G401 (cell line): ENCODE measurements at regions not wholly inside any gene's neighbourhood (a gene's known extent, or its start where the extent isn't known, plus 50 kb on each side); places are given as distances from the start of the nearest gene placed in this dataset.
"Not testable (repeated sequence)": the region's sequence is repeated elsewhere in the genome, so short reads cannot be mapped to it uniquely, and the experiment has no call there.

ENCODE experiments used
- DNase-seq: peaks from one replicate; pipeline ENCODE4 v3.0.0-alpha.2; 2015; ENCODE audit warnings: low spot score
- in situ Hi-C: cut with HindIII; loops from 2 replicates; pipeline ENCODE4 v1.10.0; 2016; ENCODE audit warnings: low sequenced_read_pairs, mixed read lengths

GRCh38 chr11:29645373-29645772 lies 371.5 kb downstream of the KCNA4 start:
- DNase-seq: no peak
- in situ Hi-C loops: no loop called here

- no peak for DNase-seq
- in situ Hi-C loops: no loop called here
Measured at GRCh38 chr11:29641201-29641600, 375.6 kb downstream of the KCNA4 start.

GRCh38 chr11:29634744-29635143 lies 382.1 kb downstream of the KCNA4 start:
- in situ Hi-C loops: no loop called here
- DNase-seq: no peak

- DNase-seq: no peak
- in situ Hi-C loops: no loop called here
Measured at GRCh38 chr11:29634244-29634643, 382.6 kb downstream of the KCNA4 start.

- DNase-seq: no peak
- in situ Hi-C loops: no loop called here
Measured at GRCh38 chr11:29629286-29629685, 387.5 kb downstream of the KCNA4 start.

- in situ Hi-C loops: no loop called here
- DNase-seq: no peak
Measured at GRCh38 chr11:29628609-29629008, 388.2 kb downstream of the KCNA4 start.

GRCh38 chr11:29627541-29627940 lies 389.3 kb downstream of the KCNA4 start:
- no peak for DNase-seq
- in situ Hi-C loops: no loop called here

GRCh38 chr11:29623144-29623722 lies 393.6 kb downstream of the KCNA4 start:
- in situ Hi-C loops: no loop called here
- DNase-seq: no peak

- DNase-seq: no peak
- in situ Hi-C loops: no loop called here
Measured at GRCh38 chr11:29616611-29617010, 400.2 kb downstream of the KCNA4 start.

GRCh38 chr11:29612423-29612822 lies 404.4 kb downstream of the KCNA4 start:
- no peak for DNase-seq
- in situ Hi-C loops: no loop called here

GRCh38 chr11:29606330-29607031 lies 410.3 kb downstream of the KCNA4 start:
- in situ Hi-C loops: no loop called here
- DNase-seq: no peak

- DNase-seq, in situ Hi-C loops: not testable (repeated sequence)
Measured at GRCh38 chr11:29600151-29600575, 416.7 kb downstream of the KCNA4 start.

GRCh38 chr11:29584342-29584741 lies 432.5 kb downstream of the KCNA4 start:
- no peak for DNase-seq
- in situ Hi-C loops: no loop called here

GRCh38 chr11:29578806-29579205 lies 438.0 kb downstream of the KCNA4 start:
- DNase-seq: no peak
- in situ Hi-C loops: no loop called here

- in situ Hi-C loops: no loop called here
- DNase-seq: no peak
Measured at GRCh38 chr11:29564486-29564885, 452.3 kb downstream of the KCNA4 start.

GRCh38 chr11:29562183-29562582 lies 454.6 kb downstream of the KCNA4 start:
- no peak for DNase-seq
- in situ Hi-C loops: no loop called here

GRCh38 chr11:29553990-29554389 lies 462.8 kb downstream of the KCNA4 start:
- in situ Hi-C loops: no loop called here
- no peak for DNase-seq

- DNase-seq: no peak
- in situ Hi-C loops: no loop called here
Measured at GRCh38 chr11:29538339-29539036, 478.3 kb downstream of the KCNA4 start.

GRCh38 chr11:29534836-29535235 lies 482.0 kb downstream of the KCNA4 start:
- no peak for DNase-seq
- in situ Hi-C loops: no loop called here

- DNase-seq: no peak
- in situ Hi-C loops: no loop called here
Measured at GRCh38 chr11:29530961-29531360, 485.9 kb downstream of the KCNA4 start.
